Activated effector memory CD4-positive, alpha-beta T cell treated with anti-CD3 and anti-CD28 coated beads, Interleukin-2, amount 50 U/mL, for 16 hours (primary cell): ENCODE measurements at regions not wholly inside any gene's neighbourhood (a gene's known extent, or its start where the extent isn't known, plus 50 kb on each side); places are given as distances from the start of the nearest gene placed in this dataset.

Source experiments
- DNase-seq: peaks from one replicate; pipeline ENCODE4 v3.0.0-alpha.2; 2020

- DNase-seq = no peak
Observed at GRCh38 chr14:101123618-101124510, 220.3 kb upstream of the RTL1 start.

GRCh38 chr14:101124815-101125214, 221.3 kb upstream of the RTL1 start:
- no peak for DNase-seq

GRCh38 chr14:101125313-101125712, 221.8 kb upstream of the RTL1 start:
- no peak for DNase-seq

- peak; percentile 58 for DNase-seq
Observed at GRCh38 chr14:101125719-101126651, 222.5 kb upstream of the RTL1 start.

GRCh38 chr14:101126731-101127130, 223.2 kb upstream of the RTL1 start:
- DNase-seq = no peak

- DNase-seq = no peak
Observed at GRCh38 chr14:101127224-101127623, 223.7 kb upstream of the RTL1 start.

- DNase-seq = no peak
Observed at GRCh38 chr14:101128478-101129321, 225.2 kb upstream of the RTL1 start.

- no peak for DNase-seq
Observed at GRCh38 chr14:101129521-101130167, 226.1 kb upstream of the RTL1 start.

GRCh38 chr14:101130861-101131260, 227.3 kb upstream of the RTL1 start:
- DNase-seq = no peak

- no peak for DNase-seq
Observed at GRCh38 chr14:101131451-101131916, 228.0 kb upstream of the RTL1 start.

GRCh38 chr14:101132051-101132571, 228.6 kb upstream of the RTL1 start:
- DNase-seq = peak; percentile 57

GRCh38 chr14:101132588-101132987, 229.1 kb upstream of the RTL1 start:
- no peak for DNase-seq

GRCh38 chr14:101133068-101133467, 229.5 kb upstream of the RTL1 start:
- no peak for DNase-seq

- no peak for DNase-seq
Observed at GRCh38 chr14:101134161-101134631, 230.7 kb upstream of the RTL1 start.

GRCh38 chr14:101134851-101135433, 231.4 kb upstream of the RTL1 start:
- DNase-seq = no peak

- no peak for DNase-seq
Observed at GRCh38 chr14:101135796-101136742, 232.5 kb upstream of the RTL1 start.

- DNase-seq = no peak
Observed at GRCh38 chr14:101137234-101137633, 233.7 kb upstream of the RTL1 start.

- DNase-seq = no peak
Observed at GRCh38 chr14:101147848-101148247, 244.3 kb upstream of the RTL1 start.

- DNase-seq = no peak
Observed at GRCh38 chr14:101150039-101150610, 246.6 kb upstream of the RTL1 start.
